ENCODE measurements at regions not wholly inside any gene's neighbourhood (a gene's known extent, or its start where the extent isn't known, plus 50 kb on each side); places are given as distances from the start of the nearest gene placed in this dataset.

DNA sequence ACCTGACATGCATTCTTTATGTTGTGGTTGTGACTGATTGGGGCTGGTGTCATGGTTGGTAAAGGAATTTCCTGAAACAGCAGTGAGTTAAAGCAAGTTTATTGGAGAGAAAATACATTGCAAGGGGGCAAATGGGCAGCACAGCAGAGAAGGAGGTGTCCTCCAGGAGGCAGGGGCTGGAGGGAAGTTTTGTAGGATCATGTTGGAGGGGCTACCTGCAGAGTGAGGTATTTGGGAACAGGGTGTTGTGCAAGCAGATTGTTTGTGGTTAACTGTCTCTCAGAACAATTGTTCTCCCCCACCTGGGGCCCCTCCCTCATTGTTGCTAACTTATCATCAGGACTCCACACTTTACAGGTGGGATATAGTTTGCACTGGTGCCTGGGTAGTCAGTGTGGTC lies 196.0 kb downstream of the NSUN3 start:
- TF ChIP-seq, protein P1, sequence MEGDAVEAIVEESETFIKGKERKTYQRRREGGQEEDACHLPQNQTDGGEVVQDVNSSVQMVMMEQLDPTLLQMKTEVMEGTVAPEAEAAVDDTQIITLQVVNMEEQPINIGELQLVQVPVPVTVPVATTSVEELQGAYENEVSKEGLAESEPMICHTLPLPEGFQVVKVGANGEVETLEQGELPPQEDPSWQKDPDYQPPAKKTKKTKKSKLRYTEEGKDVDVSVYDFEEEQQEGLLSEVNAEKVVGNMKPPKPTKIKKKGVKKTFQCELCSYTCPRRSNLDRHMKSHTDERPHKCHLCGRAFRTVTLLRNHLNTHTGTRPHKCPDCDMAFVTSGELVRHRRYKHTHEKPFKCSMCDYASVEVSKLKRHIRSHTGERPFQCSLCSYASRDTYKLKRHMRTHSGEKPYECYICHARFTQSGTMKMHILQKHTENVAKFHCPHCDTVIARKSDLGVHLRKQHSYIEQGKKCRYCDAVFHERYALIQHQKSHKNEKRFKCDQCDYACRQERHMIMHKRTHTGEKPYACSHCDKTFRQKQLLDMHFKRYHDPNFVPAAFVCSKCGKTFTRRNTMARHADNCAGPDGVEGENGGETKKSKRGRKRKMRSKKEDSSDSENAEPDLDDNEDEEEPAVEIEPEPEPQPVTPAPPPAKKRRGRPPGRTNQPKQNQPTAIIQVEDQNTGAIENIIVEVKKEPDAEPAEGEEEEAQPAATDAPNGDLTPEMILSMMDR (IDR thresholded peaks at IDR 0.05; ENCODE audit: borderline replicate concordance, extremely low read depth, low read length, poor library complexity, severe bottlenecking), result no peak
- TF ChIP-seq EZH2 (IDR thresholded peaks at IDR 0.05; ENCODE audit: borderline replicate concordance, low read depth, low read length, severe bottlenecking), result no peak

Data from DND-41 (cell line).